ENCODE measurements at regions not wholly inside any gene's neighbourhood (a gene's known extent, or its start where the extent isn't known, plus 50 kb on each side); places are given as distances from the start of the nearest gene placed in this dataset.

GRCh38 chr13:111413407-111414187 lies 93.2 kb downstream of the TEX29 start:
- H3K4me3 ChIP-seq = no peak overlapping the region
- no peaks in the 10 kb centered on the region for H3K36me3 ChIP-seq
- H3K27ac ChIP-seq = no peak overlapping the region
- 43 to 71% methylated on average over 1 to 10 of the region's 19 CpGs for WGBS, 2 donors
- DNase-seq = no peak
- intact Hi-C loops (cut with DNase I) = no loop called here
- H3K9me3 ChIP-seq = no peaks in the 10 kb centered on the region
- no peaks in the 10 kb centered on the region for H3K4me1 ChIP-seq
- TF ChIP-seq POLR2A (IDR thresholded peaks at IDR 0.05) = no peak
- TF ChIP-seq, protein P1, sequence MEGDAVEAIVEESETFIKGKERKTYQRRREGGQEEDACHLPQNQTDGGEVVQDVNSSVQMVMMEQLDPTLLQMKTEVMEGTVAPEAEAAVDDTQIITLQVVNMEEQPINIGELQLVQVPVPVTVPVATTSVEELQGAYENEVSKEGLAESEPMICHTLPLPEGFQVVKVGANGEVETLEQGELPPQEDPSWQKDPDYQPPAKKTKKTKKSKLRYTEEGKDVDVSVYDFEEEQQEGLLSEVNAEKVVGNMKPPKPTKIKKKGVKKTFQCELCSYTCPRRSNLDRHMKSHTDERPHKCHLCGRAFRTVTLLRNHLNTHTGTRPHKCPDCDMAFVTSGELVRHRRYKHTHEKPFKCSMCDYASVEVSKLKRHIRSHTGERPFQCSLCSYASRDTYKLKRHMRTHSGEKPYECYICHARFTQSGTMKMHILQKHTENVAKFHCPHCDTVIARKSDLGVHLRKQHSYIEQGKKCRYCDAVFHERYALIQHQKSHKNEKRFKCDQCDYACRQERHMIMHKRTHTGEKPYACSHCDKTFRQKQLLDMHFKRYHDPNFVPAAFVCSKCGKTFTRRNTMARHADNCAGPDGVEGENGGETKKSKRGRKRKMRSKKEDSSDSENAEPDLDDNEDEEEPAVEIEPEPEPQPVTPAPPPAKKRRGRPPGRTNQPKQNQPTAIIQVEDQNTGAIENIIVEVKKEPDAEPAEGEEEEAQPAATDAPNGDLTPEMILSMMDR (IDR thresholded peaks at IDR 0.05) = no peak
- peaks cover 0 to 72% (median 0%) of the 10 kb centered on the region in 4 donors for H3K27me3 ChIP-seq

GRCh38 chr13:111414341-111414740 lies 93.9 kb downstream of the TEX29 start:
- WGBS, 2 donors = 79 to 80% methylated on average over 5 to 7 of the region's 9 CpGs
- TF ChIP-seq, protein P1 (IDR thresholded peaks at IDR 0.05) = no peak
- no peak for TF ChIP-seq POLR2A (IDR thresholded peaks at IDR 0.05)
- H3K9me3 ChIP-seq = no peaks in the 10 kb centered on the region
- no peak for DNase-seq
- H3K27me3 ChIP-seq = peaks cover 0 to 75% (median 0%) of the 10 kb centered on the region in 4 donors
- no peaks in the 10 kb centered on the region for H3K4me1 ChIP-seq
- intact Hi-C loops (cut with DNase I) = no loop called here
- no peaks in the 10 kb centered on the region for H3K36me3 ChIP-seq
- H3K27ac ChIP-seq = no peak overlapping the region
- H3K4me3 ChIP-seq = no peak overlapping the region

DNA sequence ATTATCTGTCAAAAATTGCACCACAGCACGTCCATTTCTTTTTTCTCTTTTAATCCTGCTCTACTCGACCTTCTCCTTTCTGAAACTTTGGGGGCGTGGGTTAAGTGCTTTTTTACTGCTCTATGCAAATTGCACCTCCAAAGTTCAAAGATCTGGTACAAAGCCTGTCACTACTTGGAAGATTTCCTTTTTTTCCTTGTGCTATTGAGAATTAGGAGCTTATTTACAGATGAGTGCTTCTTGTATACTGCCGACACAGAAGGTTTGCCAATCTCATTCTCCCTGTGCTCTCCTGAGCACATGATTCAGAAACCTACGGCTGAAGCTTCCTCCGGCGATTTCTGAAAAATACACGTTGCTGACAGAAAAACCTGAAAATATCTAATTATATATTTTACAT lies 94.8 kb downstream of the TEX29 start:
- no peak for DNase-seq
- Histone ChIP-seq H3K4me1 (no peaks in the 10 kb centered on the region), H3K27me3 (peaks cover 0 to 66% (median 0%) of the 10 kb centered on the region in 4 donors), H3K27ac (no peak overlapping the region), H3K4me3 (no peak overlapping the region), H3K36me3 (no peaks in the 10 kb centered on the region), H3K9me3 (no peaks in the 10 kb centered on the region)
- WGBS, 2 donors = 56 to 69% methylated on average over 8 of the region's 8 CpGs
- intact Hi-C loops (cut with DNase I) = no loop called here
- TF ChIP-seq POLR2A (IDR thresholded peaks at IDR 0.05) = no peak
- TF ChIP-seq, protein P1 (IDR thresholded peaks at IDR 0.05) = no peak

GRCh38 chr13:111415765-111416164 lies 95.3 kb downstream of the TEX29 start:
- no peaks in the 10 kb centered on the region for H3K4me1 ChIP-seq
- TF ChIP-seq POLR2A (IDR thresholded peaks at IDR 0.05) = no peak
- TF ChIP-seq, protein P1 (IDR thresholded peaks at IDR 0.05) = no peak
- no peaks in the 10 kb centered on the region for H3K36me3 ChIP-seq
- H3K27ac ChIP-seq = no peak overlapping the region
- no peak overlapping the region for H3K4me3 ChIP-seq
- intact Hi-C loops (cut with DNase I) = no loop called here
- peaks cover 0 to 61% (median 0%) of the 10 kb centered on the region in 4 donors for H3K27me3 ChIP-seq
- 89 to 97% methylated on average over 1 of the region's 1 CpG for WGBS, 2 donors
- no peaks in the 10 kb centered on the region for H3K9me3 ChIP-seq
- DNase-seq = no peak

GRCh38 chr13:111418101-111418500 lies 97.7 kb downstream of the TEX29 start:
- no peak for DNase-seq

More at GRCh38 chr13:111418101-111418500, 97.7 kb downstream of the TEX29 start:
- 93 to 97% methylated on average over 5 to 6 of the region's 6 CpGs for WGBS, 2 donors
- no peak overlapping the region for H3K27ac ChIP-seq
- intact Hi-C loops (cut with DNase I) = no loop called here
- no peak overlapping the region for H3K4me3 ChIP-seq
- H3K36me3 ChIP-seq = no peaks in the 10 kb centered on the region
- no peaks in the 10 kb centered on the region for H3K4me1 ChIP-seq
- TF ChIP-seq, protein P1 (IDR thresholded peaks at IDR 0.05) = no peak
- no peak for TF ChIP-seq POLR2A (IDR thresholded peaks at IDR 0.05)
- peaks cover 0 to 38% (median 0%) of the 10 kb centered on the region in 4 donors for H3K27me3 ChIP-seq
- no peaks in the 10 kb centered on the region for H3K9me3 ChIP-seq
